HG02678 (cell line): ENCODE measurements at regions not wholly inside any gene's neighbourhood (a gene's known extent, or its start where the extent isn't known, plus 50 kb on each side); places are given as distances from the start of the nearest gene placed in this dataset.
"Not testable (repeated sequence)": the region's sequence is repeated elsewhere in the genome, so short reads cannot be mapped to it uniquely, and the experiment has no call there.

ENCODE experiments used
- ATAC-seq: cut with Tn5 transposase; IDR thresholded peaks from one replicate; pipeline ENCODE4 v1.9.1; 2021; ENCODE audit warnings: mild to moderate bottlenecking, moderate library complexity; ENCODE audit not compliant: unreplicated experiment

DNA sequence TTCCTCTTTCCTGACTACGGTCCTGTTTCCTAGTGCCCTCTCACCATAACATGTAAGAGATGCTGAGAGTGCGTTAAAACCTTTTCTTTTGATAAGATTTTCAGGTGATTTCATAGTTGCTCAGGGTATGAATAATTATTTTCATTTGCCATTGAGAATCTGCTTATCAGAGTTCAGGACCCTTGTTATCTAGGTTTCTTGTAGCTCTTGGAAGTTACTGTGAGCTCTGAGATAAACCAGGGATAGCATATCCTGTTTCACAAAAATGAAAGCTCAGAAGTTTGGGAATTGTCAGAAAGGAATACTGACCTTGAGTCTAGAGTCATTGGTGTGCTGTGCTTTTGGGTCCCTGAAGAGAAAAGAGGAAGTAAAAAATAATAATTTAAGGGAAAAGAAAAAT lies 76.8 kb upstream of the PRKG1 start:
- no peak for ATAC-seq

- no peak for ATAC-seq
Observed at GRCh38 chr10:50999163-50999562, 75.1 kb upstream of the PRKG1 start.

DNA sequence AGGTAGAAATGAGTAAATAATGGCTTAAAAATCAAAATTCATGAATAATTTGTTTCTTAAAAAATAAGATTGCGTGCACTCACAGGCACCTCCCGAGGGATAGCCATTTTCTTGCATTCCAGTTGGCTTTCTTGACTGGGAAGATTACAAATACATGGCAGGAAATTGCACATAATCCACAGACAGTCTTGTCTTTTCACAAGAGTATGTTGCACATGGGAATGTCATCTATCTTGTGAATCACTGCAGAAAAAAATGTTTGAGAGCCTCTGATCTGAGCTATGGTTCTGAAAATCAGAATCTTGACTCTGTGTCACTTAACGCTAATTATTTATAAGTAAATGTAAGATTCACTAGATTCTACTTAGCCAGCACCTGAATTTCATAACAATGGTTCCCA lies 74.1 kb upstream of the PRKG1 start:
- ATAC-seq, result no peak

GRCh38 chr10:51000976-51001375 lies 73.3 kb upstream of the PRKG1 start:
- no peak for ATAC-seq

DNA sequence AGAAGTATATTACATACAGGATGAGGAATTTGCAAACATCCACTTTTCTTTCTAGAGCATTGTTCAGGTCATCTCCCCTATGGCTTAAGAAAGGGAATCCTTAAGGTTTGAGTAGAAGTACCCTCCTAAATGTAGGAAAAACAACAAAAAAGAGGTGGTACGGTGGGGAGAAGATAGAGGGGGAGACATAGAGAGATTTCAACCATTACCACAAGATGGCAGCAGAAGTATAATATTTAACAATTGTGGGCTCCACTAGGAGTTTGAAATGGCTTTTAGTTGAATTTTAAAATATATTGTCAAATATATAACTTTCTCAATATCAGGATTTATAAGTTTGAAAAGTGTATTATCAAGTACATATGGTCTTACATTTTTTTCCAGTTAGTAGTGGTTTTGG lies 72.7 kb upstream of the PRKG1 start:
- ATAC-seq, result peak; percentile 56

GRCh38 chr10:51002469-51002868 lies 71.8 kb upstream of the PRKG1 start:
- ATAC-seq, result no peak

DNA sequence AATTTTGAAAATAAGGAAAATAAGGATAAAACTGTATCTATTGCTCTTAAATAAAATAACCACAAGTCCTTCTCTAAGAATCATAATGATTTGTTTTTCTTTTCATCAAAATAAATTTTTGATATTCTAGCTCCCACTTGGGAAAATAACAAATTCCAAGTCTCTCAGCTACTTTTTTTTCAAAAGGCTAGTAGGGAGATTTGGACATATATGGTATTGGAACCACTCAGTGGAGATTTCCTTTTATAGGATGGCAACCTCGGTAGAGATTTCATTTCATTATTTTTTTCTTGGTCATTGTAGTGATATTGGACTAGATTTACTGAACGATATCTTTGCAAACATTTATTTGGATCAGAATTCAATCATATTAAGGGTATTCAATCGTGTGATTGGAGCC lies 69.5 kb upstream of the PRKG1 start:
- no peak for ATAC-seq

DNA sequence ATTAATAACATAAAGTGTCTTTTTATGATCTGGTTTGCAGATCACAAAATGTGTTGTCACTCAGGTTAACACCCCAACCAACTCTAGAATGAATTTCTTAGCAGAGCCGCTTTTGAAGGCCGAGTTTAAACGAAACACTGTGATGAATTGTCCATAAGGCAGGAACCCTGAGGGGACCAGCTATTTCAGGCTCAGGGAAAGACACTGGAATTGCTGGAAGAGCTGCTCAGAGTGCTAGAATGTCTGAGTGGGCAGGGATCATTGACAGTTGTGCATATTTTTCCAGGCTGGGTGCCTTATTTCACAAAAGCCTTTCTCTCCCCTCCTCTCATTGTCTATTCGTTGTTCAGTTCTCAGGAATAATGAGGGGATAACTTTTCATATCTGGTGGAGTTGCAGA lies 68.7 kb upstream of the PRKG1 start:
- ATAC-seq, result no peak

GRCh38 chr10:51006686-51007085 lies 67.6 kb upstream of the PRKG1 start:
- ATAC-seq, result no peak

GRCh38 chr10:51007781-51008180 lies 66.5 kb upstream of the PRKG1 start:
- no peak for ATAC-seq

GRCh38 chr10:51008346-51008745 lies 65.9 kb upstream of the PRKG1 start:
- no peak for ATAC-seq

- peak; percentile 67 for ATAC-seq
Observed at GRCh38 chr10:51010977-51011376, 63.3 kb upstream of the PRKG1 start.

DNA sequence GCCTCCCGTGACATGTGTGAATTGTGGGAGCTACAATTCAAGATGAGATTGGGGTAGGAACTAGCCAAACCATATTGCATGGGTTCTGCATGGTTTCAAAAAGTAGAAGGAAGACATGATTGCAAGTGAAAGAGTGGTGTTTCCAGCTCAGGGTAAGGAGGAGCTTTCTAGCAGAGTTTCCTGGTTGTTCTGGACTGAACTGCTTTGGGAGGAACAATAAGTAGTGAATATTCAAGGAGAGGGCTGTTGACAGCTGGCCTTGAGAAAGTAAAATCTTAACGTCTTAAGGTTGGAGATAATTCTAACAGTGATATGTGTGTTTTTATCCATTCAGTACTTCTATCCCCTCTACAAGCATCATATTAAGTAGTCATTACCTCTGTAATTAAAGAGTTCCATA lies 62.2 kb upstream of the PRKG1 start:
- ATAC-seq, result no peak

- no peak for ATAC-seq
Observed at GRCh38 chr10:51014680-51015389, 59.5 kb upstream of the PRKG1 start.

DNA sequence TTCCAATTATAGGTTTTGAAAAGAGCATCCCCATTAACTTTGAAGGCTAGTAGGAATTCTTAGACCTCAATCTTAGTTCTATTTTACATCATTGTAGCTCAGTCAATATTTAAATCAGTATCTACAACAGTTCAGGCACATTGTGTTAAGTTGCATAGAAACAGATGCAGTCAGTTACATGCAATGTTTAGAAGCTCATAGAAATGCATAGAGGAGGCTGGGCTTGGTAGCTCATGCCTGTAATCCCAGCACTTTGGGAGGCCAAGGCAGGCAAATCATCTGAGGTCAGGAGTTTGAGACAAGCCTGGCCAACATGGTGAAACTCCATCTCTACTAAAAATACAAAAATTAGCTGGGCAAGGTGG lies 58.9 kb upstream of the PRKG1 start:
- ATAC-seq, result not testable (repeated sequence)

DNA sequence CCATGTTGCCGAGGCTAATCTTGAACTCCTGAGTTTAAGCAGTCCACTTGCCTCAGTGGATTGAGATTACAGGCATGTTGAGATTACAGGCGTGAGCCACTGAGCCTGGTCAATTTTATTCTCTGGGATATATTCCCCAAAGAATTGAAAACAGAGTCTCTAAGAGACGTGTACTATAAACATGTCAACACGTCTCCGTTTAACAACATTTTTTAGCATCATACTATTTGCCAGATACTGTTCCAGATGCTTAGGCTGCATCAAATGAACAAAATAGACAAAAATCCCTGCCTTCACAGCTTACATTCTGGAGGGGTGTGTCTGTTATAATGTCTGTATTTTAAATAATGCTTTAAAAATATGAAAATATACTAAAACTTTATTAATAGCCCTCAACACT lies 54.1 kb upstream of the PRKG1 start:
- no peak for ATAC-seq

GRCh38 chr10:51022933-51023585 lies 51.2 kb upstream of the PRKG1 start:
- ATAC-seq, result no peak

- no peak for ATAC-seq
Observed at GRCh38 chr10:51023636-51024035, 50.7 kb upstream of the PRKG1 start.
